ENCODE measurements at regions not wholly inside any gene's neighbourhood (a gene's known extent, or its start where the extent isn't known, plus 50 kb on each side); places are given as distances from the start of the nearest gene placed in this dataset.
"Not testable (repeated sequence)": the region's sequence is repeated elsewhere in the genome, so short reads cannot be mapped to it uniquely, and the experiment has no call there.

DNA sequence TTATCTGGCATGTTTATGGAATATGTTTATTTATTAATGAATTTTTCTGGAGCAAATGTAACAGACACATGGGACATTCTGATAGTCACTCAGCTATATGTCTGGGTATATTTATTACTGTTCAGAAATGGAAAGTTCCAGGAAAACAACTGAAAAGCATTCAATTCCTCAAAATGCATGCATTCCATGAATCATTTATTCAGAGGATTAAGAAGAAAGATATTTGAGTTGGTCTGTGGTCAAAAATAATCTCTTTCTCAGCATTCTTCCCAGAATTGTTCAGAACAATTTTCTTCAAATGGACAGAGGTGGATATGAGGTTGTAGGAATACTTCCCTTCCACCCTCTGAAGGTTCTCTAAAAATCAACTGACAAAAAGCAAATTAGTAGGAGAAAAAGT is 97.6 kb upstream of the ITGB1 start:
- no peaks in the 10 kb centered on the region for H3K4me1 ChIP-seq (ENCODE audit: control insufficient read depth in 1 of 2, insufficient read depth in 2 of 2, low read length in 2 of 2)
- H3K36me3 ChIP-seq (ENCODE audit: control insufficient read depth in 1 of 2, insufficient read depth in 2 of 2, low read length in 2 of 2): no peaks in the 10 kb centered on the region
- no peaks in the 10 kb centered on the region for H3K27me3 ChIP-seq (ENCODE audit: control insufficient read depth in 1 of 2, insufficient read depth in 2 of 2, low read length in 2 of 2)
- H3K4me3 ChIP-seq (ENCODE audit: low read depth in 1 of 2, low read length in 2 of 2): no peak overlapping the region
- no peaks in the 10 kb centered on the region for H3K9me3 ChIP-seq (ENCODE audit: control insufficient read depth in 1 of 2, low read length in 2 of 2)
- H3K9ac ChIP-seq (ENCODE audit: low read depth in 1 of 2, low read length in 2 of 2): no peak overlapping the region
- no peak overlapping the region for H3K27ac ChIP-seq (ENCODE audit: low read depth, low read length)

DNA sequence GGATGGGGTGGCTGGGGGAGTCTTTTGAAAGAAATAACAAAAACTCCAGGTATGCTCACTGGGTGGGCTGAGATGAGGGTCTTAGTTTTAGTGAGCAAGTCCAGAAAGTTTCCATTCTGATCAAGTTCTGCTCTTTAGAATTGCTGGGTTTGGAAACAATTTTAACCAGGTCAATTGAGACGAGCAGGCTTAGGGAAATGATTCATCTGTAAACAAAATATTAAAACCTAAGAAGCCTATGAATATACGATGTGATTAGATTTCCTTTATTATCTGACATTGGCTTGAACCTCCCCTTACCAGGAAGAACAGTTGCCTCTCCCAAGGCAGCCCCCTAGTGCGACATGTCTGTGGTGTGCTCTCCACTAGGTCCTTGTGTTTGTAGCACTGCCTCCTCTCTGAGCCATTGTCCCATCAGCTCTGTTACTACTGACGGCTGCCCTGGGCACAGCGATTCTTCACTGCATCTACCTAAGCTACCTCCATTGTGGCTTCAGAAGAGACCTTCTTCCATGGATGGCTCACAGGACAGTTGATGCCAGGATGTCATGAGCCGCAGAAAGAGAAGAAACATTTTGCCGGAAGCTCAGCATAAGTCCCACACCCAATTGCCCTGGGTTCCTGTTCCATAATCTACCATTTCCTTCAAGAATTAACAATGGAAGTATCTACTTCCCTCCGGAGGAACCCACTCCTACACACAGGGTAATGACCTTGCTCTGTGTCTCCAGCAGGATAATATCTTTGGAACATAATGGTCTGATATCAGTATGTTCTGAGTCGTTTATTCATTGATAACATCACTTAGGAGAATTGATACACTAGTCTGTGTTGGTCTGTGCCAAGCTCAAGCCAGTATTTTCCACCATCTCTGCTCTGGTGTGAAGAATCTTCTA is 95.1 kb upstream of the ITGB1 start:
- no peaks in the 10 kb centered on the region for H3K4me1 ChIP-seq (ENCODE audit: control insufficient read depth in 1 of 2, insufficient read depth in 2 of 2, low read length in 2 of 2)
- no peaks in the 10 kb centered on the region for H3K27me3 ChIP-seq (ENCODE audit: control insufficient read depth in 1 of 2, insufficient read depth in 2 of 2, low read length in 2 of 2)
- H3K4me3 ChIP-seq (ENCODE audit: low read depth in 1 of 2, low read length in 2 of 2): no peak overlapping the region
- no peaks in the 10 kb centered on the region for H3K36me3 ChIP-seq (ENCODE audit: control insufficient read depth in 1 of 2, insufficient read depth in 2 of 2, low read length in 2 of 2)
- no peak overlapping the region for H3K27ac ChIP-seq (ENCODE audit: low read depth, low read length)
- no peak overlapping the region for H3K9ac ChIP-seq (ENCODE audit: low read depth in 1 of 2, low read length in 2 of 2)
- no peaks in the 10 kb centered on the region for H3K9me3 ChIP-seq (ENCODE audit: control insufficient read depth in 1 of 2, low read length in 2 of 2)

- H3K9me3 ChIP-seq (ENCODE audit: control insufficient read depth in 1 of 2, low read length in 2 of 2): no peaks in the 10 kb centered on the region
- no peaks in the 10 kb centered on the region for H3K36me3 ChIP-seq (ENCODE audit: control insufficient read depth in 1 of 2, insufficient read depth in 2 of 2, low read length in 2 of 2)
- H3K4me3 ChIP-seq (ENCODE audit: low read depth in 1 of 2, low read length in 2 of 2): no peak overlapping the region
- no peaks in the 10 kb centered on the region for H3K4me1 ChIP-seq (ENCODE audit: control insufficient read depth in 1 of 2, insufficient read depth in 2 of 2, low read length in 2 of 2)
- H3K9ac ChIP-seq (ENCODE audit: low read depth in 1 of 2, low read length in 2 of 2): no peak overlapping the region
- no peaks in the 10 kb centered on the region for H3K27me3 ChIP-seq (ENCODE audit: control insufficient read depth in 1 of 2, insufficient read depth in 2 of 2, low read length in 2 of 2)
- no peak overlapping the region for H3K27ac ChIP-seq (ENCODE audit: low read depth, low read length)
Observed at GRCh38 chr10:33052263-33052875, 94.3 kb upstream of the ITGB1 start.

DNA sequence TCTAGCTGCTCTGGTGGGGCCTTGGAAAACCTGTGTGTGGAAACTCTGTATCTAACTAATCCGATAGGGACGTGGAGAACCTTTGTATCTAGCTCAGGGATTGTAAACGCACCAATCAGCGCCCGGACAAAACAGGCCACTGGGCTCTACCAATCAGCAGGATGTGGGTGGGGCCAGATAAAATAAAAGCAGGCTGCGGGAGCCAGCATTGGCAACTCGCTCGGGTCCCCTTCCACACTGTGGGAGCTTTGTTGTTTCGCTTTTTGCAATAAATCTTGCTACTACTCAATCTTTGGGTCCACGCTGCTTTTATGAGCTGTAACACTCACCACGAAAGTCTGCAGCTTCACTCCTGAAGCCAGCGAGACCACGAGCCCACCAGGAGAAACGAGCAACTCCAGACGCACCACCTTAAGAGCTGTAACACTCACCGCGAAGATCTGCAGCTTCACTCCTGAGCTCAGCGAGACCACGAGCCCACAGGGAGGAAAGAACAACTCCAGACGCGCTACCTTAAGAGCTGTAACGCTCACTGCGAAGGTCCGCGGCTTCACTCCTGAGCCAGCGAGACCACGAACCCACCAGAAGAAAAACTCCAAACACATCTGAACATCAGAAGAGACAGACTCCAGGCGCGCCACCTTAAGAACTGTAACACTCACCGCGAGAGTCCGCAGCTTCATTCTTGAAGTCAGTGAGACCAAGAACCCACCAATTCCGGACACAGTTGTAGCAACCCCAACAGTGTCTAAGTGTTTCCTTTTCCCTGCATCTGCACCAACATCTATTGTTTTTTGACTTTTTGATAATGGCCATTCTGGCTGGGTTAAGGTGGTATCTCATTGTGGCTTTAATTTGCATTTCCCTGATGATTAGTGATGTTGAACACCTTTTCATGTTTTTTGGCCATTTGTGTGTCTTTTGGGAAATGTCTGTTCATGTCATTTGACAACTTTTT is 92.2 kb upstream of the ITGB1 start:
- H3K27me3 ChIP-seq (ENCODE audit: control insufficient read depth in 1 of 2, insufficient read depth in 2 of 2, low read length in 2 of 2); H3K27ac ChIP-seq (ENCODE audit: low read depth, low read length); H3K4me3 ChIP-seq (ENCODE audit: low read depth in 1 of 2, low read length in 2 of 2); H3K36me3 ChIP-seq (ENCODE audit: control insufficient read depth in 1 of 2, insufficient read depth in 2 of 2, low read length in 2 of 2); H3K9me3 ChIP-seq (ENCODE audit: control insufficient read depth in 1 of 2, low read length in 2 of 2); H3K4me1 ChIP-seq (ENCODE audit: control insufficient read depth in 1 of 2, insufficient read depth in 2 of 2, low read length in 2 of 2); H3K9ac ChIP-seq (ENCODE audit: low read depth in 1 of 2, low read length in 2 of 2): not testable (repeated sequence)

GRCh38 chr10:33048223-33048622 is 90.2 kb upstream of the ITGB1 start:
- peaks cover 0 to 4% of the 10 kb centered on the region in 2 donors for H3K4me1 ChIP-seq (ENCODE audit: control insufficient read depth in 1 of 2, insufficient read depth in 2 of 2, low read length in 2 of 2)
- no peak overlapping the region for H3K4me3 ChIP-seq (ENCODE audit: low read depth in 1 of 2, low read length in 2 of 2)
- no peaks in the 10 kb centered on the region for H3K36me3 ChIP-seq (ENCODE audit: control insufficient read depth in 1 of 2, insufficient read depth in 2 of 2, low read length in 2 of 2)
- no peak overlapping the region for H3K27ac ChIP-seq (ENCODE audit: low read depth, low read length)
- H3K27me3 ChIP-seq (ENCODE audit: control insufficient read depth in 1 of 2, insufficient read depth in 2 of 2, low read length in 2 of 2): no peaks in the 10 kb centered on the region
- H3K9ac ChIP-seq (ENCODE audit: low read depth in 1 of 2, low read length in 2 of 2): no peak overlapping the region
- H3K9me3 ChIP-seq (ENCODE audit: control insufficient read depth in 1 of 2, low read length in 2 of 2): no peaks in the 10 kb centered on the region

DNA sequence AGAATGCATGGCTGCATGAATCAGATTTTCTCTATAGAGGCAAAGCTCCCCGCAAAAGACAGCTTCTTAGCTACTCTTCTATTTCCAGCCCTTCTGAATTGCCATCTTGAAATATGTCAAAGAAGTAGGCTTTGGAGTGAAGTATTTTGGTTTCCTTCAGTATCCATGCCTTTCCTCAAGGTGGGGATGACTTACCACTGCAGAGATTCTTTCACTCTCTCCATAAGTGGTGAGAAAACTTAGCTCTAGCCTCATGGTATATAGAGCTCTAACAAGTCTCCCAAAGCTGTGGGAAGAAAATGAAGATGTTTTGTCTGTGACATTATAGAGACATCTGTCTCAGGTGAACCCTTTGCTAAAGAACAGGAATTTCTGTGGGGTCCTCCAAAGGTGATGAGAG is 89.6 kb upstream of the ITGB1 start:
- H3K4me3 ChIP-seq (ENCODE audit: low read depth in 1 of 2, low read length in 2 of 2): no peak overlapping the region
- H3K4me1 ChIP-seq (ENCODE audit: control insufficient read depth in 1 of 2, insufficient read depth in 2 of 2, low read length in 2 of 2): peaks cover 0 to 4% of the 10 kb centered on the region in 2 donors
- H3K9ac ChIP-seq (ENCODE audit: low read depth in 1 of 2, low read length in 2 of 2): no peak overlapping the region
- H3K9me3 ChIP-seq (ENCODE audit: control insufficient read depth in 1 of 2, low read length in 2 of 2): no peaks in the 10 kb centered on the region
- no peak overlapping the region for H3K27ac ChIP-seq (ENCODE audit: low read depth, low read length)
- no peaks in the 10 kb centered on the region for H3K27me3 ChIP-seq (ENCODE audit: control insufficient read depth in 1 of 2, insufficient read depth in 2 of 2, low read length in 2 of 2)
- H3K36me3 ChIP-seq (ENCODE audit: control insufficient read depth in 1 of 2, insufficient read depth in 2 of 2, low read length in 2 of 2): no peaks in the 10 kb centered on the region

- H3K9me3 ChIP-seq (ENCODE audit: control insufficient read depth in 1 of 2, low read length in 2 of 2): no peaks in the 10 kb centered on the region
- no peak overlapping the region for H3K4me3 ChIP-seq (ENCODE audit: low read depth in 1 of 2, low read length in 2 of 2)
- H3K27me3 ChIP-seq (ENCODE audit: control insufficient read depth in 1 of 2, insufficient read depth in 2 of 2, low read length in 2 of 2): no peaks in the 10 kb centered on the region
- H3K4me1 ChIP-seq (ENCODE audit: control insufficient read depth in 1 of 2, insufficient read depth in 2 of 2, low read length in 2 of 2): peaks cover 0 to 4% of the 10 kb centered on the region in 2 donors
- no peak overlapping the region for H3K9ac ChIP-seq (ENCODE audit: low read depth in 1 of 2, low read length in 2 of 2)
- H3K27ac ChIP-seq (ENCODE audit: low read depth, low read length): no peak overlapping the region
- H3K36me3 ChIP-seq (ENCODE audit: control insufficient read depth in 1 of 2, insufficient read depth in 2 of 2, low read length in 2 of 2): no peaks in the 10 kb centered on the region
Observed at GRCh38 chr10:33046792-33047191, 88.8 kb upstream of the ITGB1 start.

- Histone ChIP-seq H3K9ac (ENCODE audit: low read depth in 1 of 2, low read length in 2 of 2) (no peak overlapping the region), H3K27me3 (ENCODE audit: control insufficient read depth in 1 of 2, insufficient read depth in 2 of 2, low read length in 2 of 2) (no peaks in the 10 kb centered on the region), H3K4me1 (ENCODE audit: control insufficient read depth in 1 of 2, insufficient read depth in 2 of 2, low read length in 2 of 2) (peaks cover 0 to 4% of the 10 kb centered on the region in 2 donors), H3K9me3 (ENCODE audit: control insufficient read depth in 1 of 2, low read length in 2 of 2) (no peaks in the 10 kb centered on the region), H3K27ac (ENCODE audit: low read depth, low read length) (no peak overlapping the region), H3K36me3 (ENCODE audit: control insufficient read depth in 1 of 2, insufficient read depth in 2 of 2, low read length in 2 of 2) (no peaks in the 10 kb centered on the region), H3K4me3 (ENCODE audit: low read depth in 1 of 2, low read length in 2 of 2) (no peak overlapping the region)
Observed at GRCh38 chr10:33045421-33045820, 87.4 kb upstream of the ITGB1 start.

DNA sequence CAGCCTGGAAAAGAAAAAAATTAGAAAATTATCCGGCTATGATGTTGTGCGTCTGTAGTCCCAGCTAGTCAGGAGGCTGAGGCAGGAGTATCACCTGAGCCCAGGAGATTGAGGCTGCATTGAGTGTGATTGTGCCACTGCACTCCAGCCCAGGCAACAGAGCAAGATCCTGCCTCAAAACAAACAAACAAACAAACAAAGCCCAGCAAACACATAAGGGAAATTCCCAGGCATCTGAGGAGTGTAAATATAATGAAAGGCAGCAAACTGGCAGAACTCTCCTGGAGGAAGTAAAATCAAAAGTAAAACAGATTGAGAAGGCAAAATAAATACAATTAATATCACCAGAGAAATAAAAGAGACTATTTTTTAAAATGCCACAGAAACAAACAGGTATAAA is 84.5 kb upstream of the ITGB1 start:
- Histone ChIP-seq H3K9me3 (ENCODE audit: control insufficient read depth in 1 of 2, low read length in 2 of 2) (no peaks in the 10 kb centered on the region), H3K36me3 (ENCODE audit: control insufficient read depth in 1 of 2, insufficient read depth in 2 of 2, low read length in 2 of 2) (no peaks in the 10 kb centered on the region), H3K9ac (ENCODE audit: low read depth in 1 of 2, low read length in 2 of 2) (no peak overlapping the region), H3K4me3 (ENCODE audit: low read depth in 1 of 2, low read length in 2 of 2) (no peak overlapping the region), H3K27ac (ENCODE audit: low read depth, low read length) (no peak overlapping the region), H3K4me1 (ENCODE audit: control insufficient read depth in 1 of 2, insufficient read depth in 2 of 2, low read length in 2 of 2) (peaks cover 0 to 4% of the 10 kb centered on the region in 2 donors), H3K27me3 (ENCODE audit: control insufficient read depth in 1 of 2, insufficient read depth in 2 of 2, low read length in 2 of 2) (no peaks in the 10 kb centered on the region)
